Astrocyte (in vitro differentiated cells and primary cell): ENCODE measurements at regions not wholly inside any gene's neighbourhood (a gene's known extent, or its start where the extent isn't known, plus 50 kb on each side); places are given as distances from the start of the nearest gene placed in this dataset.

Source experiments
- EZH2 ChIP-seq: IDR thresholded peaks from 2 replicates; pipeline ENCODE4 v1.6.1; 2012; ENCODE audit warnings: mild to moderate bottlenecking, low read length, inconsistent platforms; ENCODE audit not compliant: insufficient read depth
- TF ChIP-seq, protein P1 (sequence below): IDR thresholded peaks from 2 replicates; pipeline ENCODE4 v1.5.1; 2011; ENCODE audit warnings: low read depth, mild to moderate bottlenecking, inconsistent platforms, low read length, moderate library complexity; ENCODE audit not compliant: insufficient read depth

DNA sequence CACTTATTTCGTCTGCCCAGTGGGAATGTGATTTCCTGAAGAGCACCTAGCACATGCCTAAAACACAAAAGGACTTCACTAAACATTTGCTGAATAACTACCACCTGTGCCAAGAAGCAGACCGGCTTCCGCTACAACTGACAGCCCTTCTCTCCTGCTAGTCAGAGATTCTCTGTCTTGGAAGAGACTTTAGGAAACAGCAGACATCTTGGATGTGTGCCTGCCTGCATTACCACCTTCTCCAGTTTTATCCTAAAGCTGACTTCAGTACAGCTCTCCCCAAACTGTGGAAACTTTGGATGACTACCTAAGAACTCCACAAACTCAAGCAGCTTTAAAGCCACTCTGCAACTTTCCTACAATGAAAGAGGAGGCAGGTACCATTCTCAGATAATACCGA, 116.5 kb upstream of the MAN2A1 start:
- TF ChIP-seq, protein P1, sequence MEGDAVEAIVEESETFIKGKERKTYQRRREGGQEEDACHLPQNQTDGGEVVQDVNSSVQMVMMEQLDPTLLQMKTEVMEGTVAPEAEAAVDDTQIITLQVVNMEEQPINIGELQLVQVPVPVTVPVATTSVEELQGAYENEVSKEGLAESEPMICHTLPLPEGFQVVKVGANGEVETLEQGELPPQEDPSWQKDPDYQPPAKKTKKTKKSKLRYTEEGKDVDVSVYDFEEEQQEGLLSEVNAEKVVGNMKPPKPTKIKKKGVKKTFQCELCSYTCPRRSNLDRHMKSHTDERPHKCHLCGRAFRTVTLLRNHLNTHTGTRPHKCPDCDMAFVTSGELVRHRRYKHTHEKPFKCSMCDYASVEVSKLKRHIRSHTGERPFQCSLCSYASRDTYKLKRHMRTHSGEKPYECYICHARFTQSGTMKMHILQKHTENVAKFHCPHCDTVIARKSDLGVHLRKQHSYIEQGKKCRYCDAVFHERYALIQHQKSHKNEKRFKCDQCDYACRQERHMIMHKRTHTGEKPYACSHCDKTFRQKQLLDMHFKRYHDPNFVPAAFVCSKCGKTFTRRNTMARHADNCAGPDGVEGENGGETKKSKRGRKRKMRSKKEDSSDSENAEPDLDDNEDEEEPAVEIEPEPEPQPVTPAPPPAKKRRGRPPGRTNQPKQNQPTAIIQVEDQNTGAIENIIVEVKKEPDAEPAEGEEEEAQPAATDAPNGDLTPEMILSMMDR = no peak
- no peak for TF ChIP-seq EZH2
